COLO668 (cell line): ENCODE measurements at regions not wholly inside any gene's neighbourhood (a gene's known extent, or its start where the extent isn't known, plus 50 kb on each side); places are given as distances from the start of the nearest gene placed in this dataset.
"Not testable (repeated sequence)": the region's sequence is repeated elsewhere in the genome, so short reads cannot be mapped to it uniquely, and the experiment has no call there.

Experiments used
- DNase-seq: peaks from one replicate; lab custom pipeline; 2025; ENCODE audit not compliant: unreplicated experiment; lab: John Stamatoyannopoulos, UW

- no peak for DNase-seq
Observed at GRCh38 chr2:56018267-56018666, 94.7 kb upstream of the EFEMP1 start.

DNA sequence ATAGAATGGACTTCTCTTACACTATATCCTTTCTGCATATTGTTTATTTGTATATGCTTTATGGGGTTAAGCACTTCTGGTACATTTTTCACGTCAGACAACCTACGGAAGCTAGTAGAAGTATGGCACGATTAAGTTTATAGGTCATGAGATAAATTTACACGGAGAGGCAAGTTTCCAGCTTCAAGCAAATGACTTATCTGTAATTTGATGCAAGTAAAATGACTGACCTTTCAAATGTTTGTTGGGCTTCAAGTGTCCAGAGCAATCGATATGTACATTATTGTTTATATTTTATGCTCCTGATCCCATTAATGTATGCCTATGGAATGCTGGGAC, 97.5 kb upstream of the EFEMP1 start:
- DNase-seq = no peak

- no peak for DNase-seq
Observed at GRCh38 chr2:56021579-56021978, 98.0 kb upstream of the EFEMP1 start.

- DNase-seq = no peak
Observed at GRCh38 chr2:56025469-56026193, 102.0 kb upstream of the EFEMP1 start.

DNA sequence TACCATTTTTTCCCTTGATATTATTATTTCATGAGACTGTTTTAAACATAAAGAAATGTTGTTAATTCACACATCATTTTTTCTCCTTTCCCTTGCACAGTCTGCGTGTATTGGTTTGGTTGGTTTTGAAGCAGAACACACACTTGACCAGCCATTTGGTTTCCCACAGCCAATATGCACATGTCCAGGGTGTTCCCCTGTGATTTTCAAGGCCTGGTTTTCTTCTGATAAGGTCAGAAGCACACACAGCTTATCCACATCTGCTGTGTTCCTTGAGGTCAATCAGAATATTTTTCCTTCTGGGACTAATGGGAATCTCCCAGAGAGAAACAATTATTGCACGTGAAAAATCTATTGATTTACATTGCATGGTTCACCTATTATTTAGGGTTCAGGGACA, 103.2 kb upstream of the EFEMP1 start:
- no peak for DNase-seq

DNA sequence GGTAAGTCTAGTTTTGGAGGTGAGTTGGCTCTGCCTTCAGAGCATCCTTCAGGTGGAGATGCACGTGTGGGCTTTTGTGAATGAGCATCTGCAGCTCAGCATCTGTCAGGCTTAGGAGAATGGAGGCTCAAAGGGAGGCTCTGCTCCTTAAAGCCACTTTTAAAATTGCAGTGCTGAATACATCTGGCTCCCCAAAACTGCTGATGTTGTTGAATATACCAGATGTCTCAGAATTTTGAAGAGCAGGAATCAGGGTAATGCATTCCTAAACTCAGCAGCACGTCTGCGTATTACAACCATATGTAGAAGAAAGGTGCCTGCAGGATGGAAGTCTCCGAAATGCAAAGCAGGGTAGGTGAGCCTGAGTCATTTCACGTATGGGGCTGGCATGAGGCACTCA, 106.5 kb upstream of the EFEMP1 start:
- DNase-seq = no peak

- no peak for DNase-seq
Observed at GRCh38 chr2:56030901-56031300, 107.3 kb upstream of the EFEMP1 start.

DNA sequence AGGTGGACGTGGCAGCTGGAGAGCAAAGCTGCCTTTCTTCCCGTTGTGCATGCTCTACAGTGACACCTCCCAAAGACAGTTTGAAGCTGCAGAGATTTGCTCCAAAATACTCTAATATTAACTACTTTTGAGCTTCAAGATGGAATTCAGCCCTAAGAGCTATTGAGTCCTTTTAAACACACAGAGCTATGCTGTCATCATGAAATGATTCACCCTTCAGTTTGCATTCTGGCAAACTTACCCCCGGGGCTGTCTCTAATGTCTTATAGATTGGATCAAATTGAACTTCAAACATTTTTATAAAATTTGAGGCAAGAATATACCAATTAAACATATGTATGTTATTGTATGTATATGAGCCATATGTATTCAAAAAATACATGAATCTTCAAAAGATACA, 110.7 kb upstream of the EFEMP1 start:
- no peak for DNase-seq

GRCh38 chr2:56040189-56040588, 116.6 kb upstream of the EFEMP1 start:
- peak; percentile 25 for DNase-seq

DNA sequence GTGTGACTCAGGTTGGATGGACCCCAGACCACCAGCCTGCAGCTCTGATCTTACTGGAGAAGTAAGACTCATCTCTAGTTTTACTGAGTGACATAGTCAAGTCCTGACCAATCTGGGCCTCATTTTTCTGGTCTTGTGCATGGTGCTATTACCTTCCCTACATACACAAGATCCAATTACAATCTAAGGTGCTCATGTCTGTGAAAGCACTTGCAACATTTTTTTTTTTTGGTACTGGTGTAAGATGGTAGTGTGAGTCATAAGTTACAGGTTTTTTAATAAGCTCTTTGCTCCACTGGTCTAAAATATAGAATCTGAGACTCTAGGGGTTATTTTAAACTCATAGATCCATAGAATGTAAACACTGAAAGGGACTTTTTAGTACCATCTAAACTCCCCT, 117.3 kb upstream of the EFEMP1 start:
- no peak for DNase-seq

- no peak for DNase-seq
Observed at GRCh38 chr2:56047136-56047535, 123.6 kb upstream of the EFEMP1 start.

GRCh38 chr2:56049233-56049845, 125.8 kb upstream of the EFEMP1 start:
- no peak for DNase-seq

DNA sequence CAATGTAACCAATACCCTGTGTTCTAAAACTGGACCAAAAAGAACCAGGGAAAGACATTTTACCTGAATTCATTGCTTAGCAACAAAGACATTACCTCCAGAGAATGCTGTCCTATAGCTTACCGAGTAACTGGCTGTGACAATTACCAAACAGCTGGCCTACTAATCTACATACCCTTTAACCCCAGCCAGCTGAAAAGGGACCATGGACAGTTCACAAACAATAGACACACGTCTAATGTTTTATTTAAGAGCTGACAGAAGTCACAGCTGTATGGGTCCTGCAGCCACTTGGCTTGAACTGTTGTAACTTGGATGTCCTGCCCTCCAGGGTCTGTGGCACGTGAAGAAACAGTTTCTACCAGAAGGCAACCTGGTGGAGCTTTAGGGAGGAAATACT, 130.1 kb upstream of the EFEMP1 start:
- DNase-seq = no peak

DNA sequence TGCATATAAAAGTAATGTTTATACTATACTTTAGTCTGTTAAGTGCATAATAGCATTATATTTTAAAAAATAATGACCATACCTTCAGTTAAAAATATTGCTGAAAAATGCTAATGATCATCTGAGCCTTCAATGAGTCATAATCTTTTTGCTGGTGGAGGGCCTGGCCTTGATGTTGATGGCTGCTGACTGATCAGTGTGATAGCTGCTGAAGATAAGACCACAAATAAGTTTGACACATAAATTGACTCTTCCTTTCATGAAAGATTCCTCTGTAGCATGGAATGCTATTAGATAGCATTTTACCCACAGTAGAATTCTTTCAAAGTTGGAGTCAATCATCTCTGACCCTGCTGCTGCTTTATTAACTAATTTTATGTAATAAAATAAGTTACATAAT, 128.4 kb upstream of the CCDC85A start:
- DNase-seq = no peak

DNA sequence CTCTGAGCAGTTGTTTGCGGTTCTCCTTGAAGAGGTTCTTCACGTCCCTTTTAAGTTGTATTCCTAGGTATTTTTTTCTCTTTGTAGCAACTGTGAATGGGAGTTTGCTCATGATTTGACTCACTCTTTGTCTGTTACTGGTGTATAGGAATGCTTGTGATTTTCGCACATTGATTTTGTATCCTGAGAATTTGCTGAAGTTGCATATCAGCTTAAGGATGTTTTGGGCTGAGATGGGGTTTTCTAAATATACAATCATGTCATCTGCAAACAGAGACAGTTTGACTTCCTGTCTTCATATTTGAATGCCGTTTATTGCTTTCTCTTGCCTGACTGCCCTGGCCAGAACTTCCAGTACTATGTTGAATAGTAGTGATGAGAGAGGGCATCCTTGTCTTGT, 122.5 kb upstream of the CCDC85A start:
- not testable (repeated sequence) for DNase-seq

DNA sequence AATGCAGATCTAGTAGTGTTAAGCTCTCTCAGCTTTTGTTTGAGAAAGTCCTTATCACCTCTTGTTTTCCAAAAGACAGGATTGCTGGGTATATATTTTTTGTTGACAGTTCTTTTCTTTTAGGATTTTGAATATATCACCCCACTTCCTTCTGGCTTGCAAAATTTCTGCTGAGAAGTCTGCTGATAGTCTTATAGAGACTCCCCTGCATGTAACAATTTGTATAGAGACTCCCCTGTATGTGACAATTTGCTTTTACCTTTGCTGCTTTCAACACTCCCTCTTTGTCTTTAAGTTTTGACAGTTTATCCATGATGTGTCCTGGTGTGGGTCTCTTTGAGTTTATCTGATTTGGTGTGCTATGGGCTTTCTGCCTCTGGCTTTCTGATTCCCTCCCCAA, 115.0 kb upstream of the CCDC85A start:
- no peak for DNase-seq

DNA sequence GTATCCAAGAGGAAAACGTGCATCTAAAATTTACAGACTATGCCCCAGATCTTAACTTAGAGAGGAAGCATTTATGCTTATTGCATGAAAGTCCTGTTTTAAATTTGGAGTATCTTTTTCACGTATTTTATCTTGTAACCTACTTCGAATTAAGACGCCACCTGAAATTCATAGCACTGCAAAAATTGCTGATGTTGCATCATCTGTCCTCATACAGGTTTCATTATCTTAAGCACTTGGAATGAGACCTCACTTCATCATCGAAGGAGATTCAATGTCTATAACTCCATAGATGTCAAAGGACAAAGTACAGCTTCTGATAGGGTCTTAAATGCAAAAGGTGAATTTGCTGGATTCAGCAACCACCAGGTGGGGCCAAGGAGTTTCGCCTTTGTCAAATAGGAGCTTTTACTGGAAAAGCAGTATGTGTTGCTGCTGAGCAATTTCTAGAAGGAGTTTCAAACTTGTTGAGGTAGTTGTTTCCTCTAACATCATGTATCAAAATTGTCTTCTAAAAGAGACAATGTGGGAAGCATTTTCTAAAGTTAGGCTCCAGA, 106.4 kb upstream of the CCDC85A start:
- DNase-seq = peak; percentile 28

DNA sequence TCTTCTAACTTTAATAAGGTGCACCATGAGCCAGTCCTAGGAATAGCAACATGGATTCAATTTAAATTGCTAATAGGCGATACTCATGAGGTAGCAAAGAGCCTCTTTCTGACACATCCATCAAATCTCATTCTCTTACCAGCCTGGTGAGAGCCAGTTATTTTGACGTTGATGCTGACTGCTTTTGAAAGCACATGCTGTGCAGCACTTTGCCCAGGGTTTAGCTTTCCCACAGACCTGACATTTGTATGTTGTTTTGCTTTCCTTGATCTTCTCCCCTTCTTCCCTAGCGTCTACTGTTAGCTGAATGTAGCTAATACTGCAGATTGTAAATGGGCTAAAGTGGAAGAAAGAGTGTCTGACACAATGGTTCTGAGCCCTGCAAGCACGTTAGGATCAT, 101.1 kb upstream of the CCDC85A start:
- no peak for DNase-seq

- DNase-seq = no peak
Observed at GRCh38 chr2:56084111-56084901, 99.5 kb upstream of the CCDC85A start.

DNA sequence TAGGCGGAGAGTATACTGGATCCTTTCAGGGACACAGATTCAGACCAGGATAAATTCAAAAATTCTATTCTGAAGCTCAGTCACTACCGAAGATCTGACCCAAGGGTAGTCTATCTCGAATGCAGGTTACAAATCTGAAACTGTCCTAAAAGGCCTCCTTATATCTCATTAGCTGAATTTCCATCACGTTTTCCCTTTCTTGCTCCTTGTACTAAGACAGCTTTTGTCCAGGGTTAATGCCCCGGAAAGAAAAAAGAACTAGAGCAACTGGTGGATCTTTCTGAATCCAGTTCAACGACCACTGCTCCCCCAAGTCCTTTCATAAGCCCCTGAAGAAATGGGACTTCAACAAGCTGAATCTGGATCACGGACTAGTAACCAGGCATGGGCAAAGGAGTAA, 97.5 kb upstream of the CCDC85A start:
- DNase-seq = no peak

DNA sequence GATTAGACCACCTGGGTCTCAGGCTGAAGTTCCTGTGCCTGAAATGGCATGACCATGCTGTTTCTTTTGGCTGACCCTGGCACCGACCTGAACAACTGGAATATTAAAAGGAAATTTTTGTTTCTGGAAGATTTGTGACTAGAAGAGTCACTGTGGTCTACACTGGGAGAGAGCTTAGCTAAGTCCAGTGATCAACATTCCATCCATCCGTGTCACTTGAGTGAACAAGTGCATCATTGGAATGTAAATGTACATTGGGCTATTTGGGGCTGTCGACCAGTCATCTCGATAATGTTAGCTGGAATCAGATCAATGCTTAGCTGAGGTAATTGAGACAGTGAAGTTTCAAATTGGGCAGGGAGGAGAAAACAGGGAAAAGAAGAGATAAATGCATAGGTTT, 95.4 kb upstream of the CCDC85A start:
- DNase-seq = no peak

- no peak for DNase-seq
Observed at GRCh38 chr2:56089931-56090330, 93.9 kb upstream of the CCDC85A start.
